Neural cell (in vitro differentiated cells): ENCODE measurements at regions not wholly inside any gene's neighbourhood (a gene's known extent, or its start where the extent isn't known, plus 50 kb on each side); places are given as distances from the start of the nearest gene placed in this dataset.

ENCODE experiments used
- H2AFZ ChIP-seq: fragments of 200-600, 300-800 bp; sonication (generic), shearing (Covaris generic); 2 replicates; pipeline ENCODE4 v1.6.0; 2014; ENCODE audit warnings: low read depth, mild to moderate bottlenecking, antibody characterized with exemption, low read length, moderate library complexity
- H3F3A ChIP-seq: fragments of 200-600 bp; shearing (Covaris generic); 2 replicates; pipeline ENCODE4 v1.6.1; 2016; ENCODE audit warnings: mild to moderate bottlenecking, moderate library complexity, mixed read lengths, antibody characterized with exemption, low read length; ENCODE audit not compliant: insufficient read depth, poor library complexity, severe bottlenecking
- H3K27ac ChIP-seq: fragments of 200-600, 300-800 bp; sonication (generic), shearing (Covaris generic); 2 replicates; pipeline ENCODE4 v1.5.1; 2014; ENCODE audit warnings: mild to moderate bottlenecking, low read length, moderate library complexity
- H3K27me3 ChIP-seq: fragments of 300-800, 200-600 bp; sonication (generic), shearing (Covaris generic); 2 replicates; pipeline ENCODE4 v1.6.0; 2014; ENCODE audit warnings: mild to moderate bottlenecking, low read depth, low read length, moderate library complexity; ENCODE audit not compliant: insufficient read depth
- H3K36me3 ChIP-seq: fragments of 300-800, 200-600 bp; sonication (generic), shearing (Covaris generic); 2 replicates; pipeline ENCODE4 v1.5.1; 2014; ENCODE audit warnings: mild to moderate bottlenecking, antibody characterized with exemption, low read length, moderate library complexity; ENCODE audit not compliant: insufficient read depth
- H3K4me2 ChIP-seq: fragments of 300-800, 200-600 bp; sonication (generic), shearing (Covaris generic); 2 replicates; pipeline ENCODE4 v1.6.0; 2014; ENCODE audit warnings: mild to moderate bottlenecking, low read length
- H3K4me3 ChIP-seq: fragments of 300-800, 200-600 bp; sonication (generic), shearing (Covaris generic); 2 replicates; pipeline ENCODE4 v1.5.1; 2014; ENCODE audit warnings: mild to moderate bottlenecking, low read length, moderate library complexity
- H3K79me2 ChIP-seq: fragments of 200-600 bp; shearing (Covaris generic); replicated peaks from 2 replicates; pipeline ENCODE4 v1.6.0; 2014; ENCODE audit warnings: mild to moderate bottlenecking, low read length, moderate library complexity; ENCODE audit not compliant: insufficient read depth
- H3K9ac ChIP-seq: fragments of 300-800, 200-600 bp; sonication (generic), shearing (Covaris generic); 2 replicates; pipeline ENCODE4 v1.6.1; 2016; ENCODE audit warnings: mild to moderate bottlenecking, low read length, mixed read lengths
- H3K9me2 ChIP-seq: fragments of 200-600 bp; shearing (Covaris generic); 2 replicates; pipeline ENCODE4 v1.6.1; 2016; ENCODE audit warnings: mild to moderate bottlenecking, low read length, mixed read lengths; ENCODE audit not compliant: insufficient read depth
- H3K9me3 ChIP-seq: fragments of 200-600, 300-800 bp; sonication (generic), shearing (Covaris generic); 2 replicates; pipeline ENCODE4 v1.6.1; 2016; ENCODE audit warnings: mild to moderate bottlenecking, mixed run types, low read length, moderate library complexity, mixed read lengths
- H4K20me1 ChIP-seq: fragments of 200-600 bp; shearing (Covaris generic); 2 replicates; pipeline ENCODE4 v1.6.1; 2016; ENCODE audit warnings: mild to moderate bottlenecking, mixed run types; ENCODE audit not compliant: insufficient read depth
- EP300 ChIP-seq: fragments of 450-650 bp; conservative IDR thresholded peaks from 2 replicates; pipeline ENCODE4 v1.6.1; 2014; ENCODE audit warnings: antibody characterized with exemption, mild to moderate bottlenecking, moderate library complexity; ENCODE audit not compliant: poor library complexity, severe bottlenecking
- EZH2 ChIP-seq: fragments of 200-600, 300-800 bp; shearing (Covaris generic), sonication (generic); IDR thresholded peaks from 2 replicates; pipeline ENCODE4 v1.6.1; 2014; ENCODE audit warnings: antibody characterized with exemption, low read length, borderline replicate concordance, mild to moderate bottlenecking; ENCODE audit not compliant: insufficient read depth, poor library complexity, severe bottlenecking
- MXI1 ChIP-seq: fragments of 450-650 bp; conservative IDR thresholded peaks from 2 replicates; pipeline ENCODE4 v1.6.1; 2014; ENCODE audit warnings: antibody characterized with exemption, mild to moderate bottlenecking; ENCODE audit not compliant: poor library complexity, severe bottlenecking
- POLR2AphosphoS5 ChIP-seq: IDR thresholded peaks from 2 replicates; pipeline ENCODE4 v1.6.1; 2012
- RAD21 ChIP-seq: fragments of 450-650 bp; conservative IDR thresholded peaks from 2 replicates; pipeline ENCODE4 v1.6.1; 2014; ENCODE audit warnings: antibody characterized with exemption, mild to moderate bottlenecking, moderate library complexity
- SMC3 ChIP-seq: fragments of 450-650 bp; conservative IDR thresholded peaks from 2 replicates; pipeline ENCODE4 v1.6.1; 2014; ENCODE audit warnings: antibody characterized with exemption, mild to moderate bottlenecking, moderate library complexity; ENCODE audit not compliant: poor library complexity
- TAF1 ChIP-seq: IDR thresholded peaks from 2 replicates; pipeline ENCODE4 v1.6.1; 2012; ENCODE audit warnings: low read depth
- TF ChIP-seq, protein P1 (sequence below): IDR thresholded peaks from 2 replicates; pipeline ENCODE4 v1.6.1; 2012; ENCODE audit warnings: borderline replicate concordance
- TF ChIP-seq, protein P2 (sequence below): fragments of 450-650 bp; IDR thresholded peaks from 2 replicates; pipeline ENCODE4 v1.5.1; 2014; ENCODE audit warnings: antibody characterized with exemption, mild to moderate bottlenecking, moderate library complexity; ENCODE audit not compliant: poor library complexity, severe bottlenecking

DNA sequence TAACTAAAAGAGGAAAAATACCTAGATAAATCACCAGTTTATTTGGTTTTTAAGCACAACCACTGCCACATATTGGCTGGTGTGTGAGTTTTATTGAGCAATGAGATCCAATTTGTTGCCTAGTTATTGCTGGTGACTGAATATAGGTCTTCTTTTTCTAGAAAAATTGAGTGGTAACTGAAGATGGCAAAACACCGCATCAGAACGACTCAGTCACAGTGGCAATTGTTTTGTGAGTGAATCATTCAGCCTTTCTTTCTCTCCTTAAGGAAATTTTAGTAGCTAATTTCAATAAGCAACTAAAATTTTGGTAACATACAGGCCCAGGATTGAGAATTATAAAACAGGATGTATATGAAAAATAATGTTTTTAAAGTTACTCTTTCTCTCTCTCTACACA, 533.0 kb downstream of the KCNA4 start:
- Histone ChIP-seq H3K27ac (no peak overlapping the region), H3F3A (no peaks in the 10 kb centered on the region), H4K20me1 (no peaks in the 10 kb centered on the region), H3K9me3 (no peaks in the 10 kb centered on the region), H3K79me2 (no peaks in the 10 kb centered on the region), H3K9ac (no peak overlapping the region), H3K36me3 (no peaks in the 10 kb centered on the region), H3K9me2 (no peaks in the 10 kb centered on the region), H3K4me3 (no peak overlapping the region), H2AFZ (no peak overlapping the region), H3K27me3 (no peaks in the 10 kb centered on the region), H3K4me2 (no peak overlapping the region)
- TF ChIP-seq, protein P1, sequence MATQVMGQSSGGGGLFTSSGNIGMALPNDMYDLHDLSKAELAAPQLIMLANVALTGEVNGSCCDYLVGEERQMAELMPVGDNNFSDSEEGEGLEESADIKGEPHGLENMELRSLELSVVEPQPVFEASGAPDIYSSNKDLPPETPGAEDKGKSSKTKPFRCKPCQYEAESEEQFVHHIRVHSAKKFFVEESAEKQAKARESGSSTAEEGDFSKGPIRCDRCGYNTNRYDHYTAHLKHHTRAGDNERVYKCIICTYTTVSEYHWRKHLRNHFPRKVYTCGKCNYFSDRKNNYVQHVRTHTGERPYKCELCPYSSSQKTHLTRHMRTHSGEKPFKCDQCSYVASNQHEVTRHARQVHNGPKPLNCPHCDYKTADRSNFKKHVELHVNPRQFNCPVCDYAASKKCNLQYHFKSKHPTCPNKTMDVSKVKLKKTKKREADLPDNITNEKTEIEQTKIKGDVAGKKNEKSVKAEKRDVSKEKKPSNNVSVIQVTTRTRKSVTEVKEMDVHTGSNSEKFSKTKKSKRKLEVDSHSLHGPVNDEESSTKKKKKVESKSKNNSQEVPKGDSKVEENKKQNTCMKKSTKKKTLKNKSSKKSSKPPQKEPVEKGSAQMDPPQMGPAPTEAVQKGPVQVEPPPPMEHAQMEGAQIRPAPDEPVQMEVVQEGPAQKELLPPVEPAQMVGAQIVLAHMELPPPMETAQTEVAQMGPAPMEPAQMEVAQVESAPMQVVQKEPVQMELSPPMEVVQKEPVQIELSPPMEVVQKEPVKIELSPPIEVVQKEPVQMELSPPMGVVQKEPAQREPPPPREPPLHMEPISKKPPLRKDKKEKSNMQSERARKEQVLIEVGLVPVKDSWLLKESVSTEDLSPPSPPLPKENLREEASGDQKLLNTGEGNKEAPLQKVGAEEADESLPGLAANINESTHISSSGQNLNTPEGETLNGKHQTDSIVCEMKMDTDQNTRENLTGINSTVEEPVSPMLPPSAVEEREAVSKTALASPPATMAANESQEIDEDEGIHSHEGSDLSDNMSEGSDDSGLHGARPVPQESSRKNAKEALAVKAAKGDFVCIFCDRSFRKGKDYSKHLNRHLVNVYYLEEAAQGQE = no peak
- TF ChIP-seq RAD21 (no peak), POLR2AphosphoS5 (no peak), TAF1 (no peak), EP300 (no peak), EZH2 (no peak), SMC3 (no peak), MXI1 (no peak)
- TF ChIP-seq, protein P2, sequence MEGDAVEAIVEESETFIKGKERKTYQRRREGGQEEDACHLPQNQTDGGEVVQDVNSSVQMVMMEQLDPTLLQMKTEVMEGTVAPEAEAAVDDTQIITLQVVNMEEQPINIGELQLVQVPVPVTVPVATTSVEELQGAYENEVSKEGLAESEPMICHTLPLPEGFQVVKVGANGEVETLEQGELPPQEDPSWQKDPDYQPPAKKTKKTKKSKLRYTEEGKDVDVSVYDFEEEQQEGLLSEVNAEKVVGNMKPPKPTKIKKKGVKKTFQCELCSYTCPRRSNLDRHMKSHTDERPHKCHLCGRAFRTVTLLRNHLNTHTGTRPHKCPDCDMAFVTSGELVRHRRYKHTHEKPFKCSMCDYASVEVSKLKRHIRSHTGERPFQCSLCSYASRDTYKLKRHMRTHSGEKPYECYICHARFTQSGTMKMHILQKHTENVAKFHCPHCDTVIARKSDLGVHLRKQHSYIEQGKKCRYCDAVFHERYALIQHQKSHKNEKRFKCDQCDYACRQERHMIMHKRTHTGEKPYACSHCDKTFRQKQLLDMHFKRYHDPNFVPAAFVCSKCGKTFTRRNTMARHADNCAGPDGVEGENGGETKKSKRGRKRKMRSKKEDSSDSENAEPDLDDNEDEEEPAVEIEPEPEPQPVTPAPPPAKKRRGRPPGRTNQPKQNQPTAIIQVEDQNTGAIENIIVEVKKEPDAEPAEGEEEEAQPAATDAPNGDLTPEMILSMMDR = no peak

DNA sequence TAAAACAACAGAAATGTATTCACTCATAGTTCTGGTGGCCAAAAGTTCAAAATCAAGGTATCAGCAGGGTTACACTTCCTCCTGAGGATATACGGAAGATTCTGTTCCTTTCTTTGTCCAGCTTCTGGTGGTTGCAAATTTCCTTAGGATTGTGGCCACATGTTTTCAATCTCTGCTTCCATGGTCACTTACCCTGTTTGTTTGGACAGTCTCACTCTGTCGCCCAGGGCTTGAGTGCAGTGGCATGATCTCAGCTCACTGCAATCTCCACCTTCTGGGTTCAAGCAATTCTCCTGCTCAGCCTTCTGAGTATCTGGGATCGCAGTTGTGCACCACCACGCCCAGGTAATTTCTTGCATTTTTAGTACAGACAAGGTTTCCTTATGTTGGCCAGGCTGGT, 534.3 kb downstream of the KCNA4 start:
- TF ChIP-seq, protein P2 = no peak
- no peak overlapping the region for H3K4me2 ChIP-seq
- H3K9me2 ChIP-seq = no peaks in the 10 kb centered on the region
- no peak overlapping the region for H2AFZ ChIP-seq
- H3F3A ChIP-seq = no peaks in the 10 kb centered on the region
- H3K9me3 ChIP-seq = no peaks in the 10 kb centered on the region
- no peaks in the 10 kb centered on the region for H3K79me2 ChIP-seq
- no peak overlapping the region for H3K27ac ChIP-seq
- H3K27me3 ChIP-seq = no peaks in the 10 kb centered on the region
- no peaks in the 10 kb centered on the region for H3K36me3 ChIP-seq
- no peak overlapping the region for H3K4me3 ChIP-seq
- H3K9ac ChIP-seq = no peak overlapping the region
- no peaks in the 10 kb centered on the region for H4K20me1 ChIP-seq
